SH-SY5Y (cell line): ENCODE measurements at regions not wholly inside any gene's neighbourhood (a gene's known extent, or its start where the extent isn't known, plus 50 kb on each side); places are given as distances from the start of the nearest gene placed in this dataset.

Experiments
- GATA2 ChIP-seq: IDR thresholded peaks from 2 replicates; pipeline ENCODE4 v1.6.1; 2011; ENCODE audit warnings: mild to moderate bottlenecking, low read depth, low read length
- GATA3 ChIP-seq: IDR thresholded peaks from 2 replicates; pipeline ENCODE4 v1.6.1; 2011; ENCODE audit warnings: low read depth, mild to moderate bottlenecking, low read length, moderate library complexity

- TF ChIP-seq GATA2 (no peak), GATA3 (no peak)
Measured at GRCh38 chr17:71667661-71668060, 453.2 kb upstream of the SOX9 start.
